SK-N-SH treated with all-trans-retinoic acid at 6 μM for 48 hours (cell line): ENCODE measurements at regions not wholly inside any gene's neighbourhood (a gene's known extent, or its start where the extent isn't known, plus 50 kb on each side); places are given as distances from the start of the nearest gene placed in this dataset.

ENCODE experiments used
- ARNTL ChIP-seq: fragments of 450-650 bp; formaldehyde crosslinking; IDR thresholded peaks from 2 replicates; pipeline ENCODE4 v1.5.0; 2020; ENCODE audit warnings: low read depth, mild to moderate bottlenecking, moderate library complexity, borderline replicate concordance
- CREB5 ChIP-seq: fragments of 250-450 bp; sonication (Bioruptor Pico); IDR thresholded peaks from 2 replicates; pipeline ENCODE4 v1.5.1; 2020; ENCODE audit warnings: low read depth, mild to moderate bottlenecking, moderate library complexity
- CSRNP3 ChIP-seq: fragments of 250-450 bp; sonication (Bioruptor Pico); IDR thresholded peaks from 2 replicates; pipeline ENCODE4 v1.5.1; 2021; ENCODE audit warnings: mild to moderate bottlenecking, moderate library complexity
- ESRRG ChIP-seq: fragments of 250-450 bp; sonication (Bioruptor Pico); IDR thresholded peaks from 2 replicates; pipeline ENCODE4 v1.6.1; 2021; ENCODE audit warnings: mild to moderate bottlenecking
- OSR1 ChIP-seq: fragments of 250-450 bp; sonication (Bioruptor Pico); IDR thresholded peaks from 2 replicates; pipeline ENCODE4 v1.8.0; 2022; ENCODE audit warnings: moderate library complexity, mild to moderate bottlenecking, inconsistent platforms
- PATZ1 ChIP-seq: fragments of 250-450 bp; sonication (Bioruptor Pico); IDR thresholded peaks from 2 replicates; pipeline ENCODE4 v1.8.0; 2020; ENCODE audit warnings: mild to moderate bottlenecking, moderate library complexity, borderline replicate concordance
- ZC3H10 ChIP-seq: fragments of 250-450 bp; sonication (Bioruptor Pico); IDR thresholded peaks from 2 replicates; pipeline ENCODE4 v1.5.1; 2021; ENCODE audit warnings: mild to moderate bottlenecking, moderate library complexity
- ZFP3 ChIP-seq: fragments of 250-450 bp; sonication (Bioruptor Pico); IDR thresholded peaks from 2 replicates; pipeline ENCODE4 v1.5.0; 2020; ENCODE audit warnings: mild to moderate bottlenecking, moderate library complexity
- ZFP30 ChIP-seq: fragments of 450-650 bp; formaldehyde crosslinking; IDR thresholded peaks from 2 replicates; pipeline ENCODE4 v1.5.0; 2022; ENCODE audit warnings: mild to moderate bottlenecking, moderate library complexity
- ZNF70 ChIP-seq: fragments of 450-650 bp; formaldehyde crosslinking; IDR thresholded peaks from 2 replicates; pipeline ENCODE4 v1.5.0; 2020; ENCODE audit warnings: mild to moderate bottlenecking, moderate library complexity
- ZNF8 ChIP-seq: fragments of 450-650 bp; formaldehyde crosslinking; IDR thresholded peaks from 2 replicates; pipeline ENCODE4 v1.5.0; 2020; ENCODE audit warnings: mild to moderate bottlenecking, moderate library complexity

- TF ChIP-seq OSR1 (CRISPR knock-in tag) (no peak), CREB5 (CRISPR knock-in tag) (no peak), ESRRG (CRISPR knock-in tag) (no peak), ZNF70 (CRISPR knock-in tag) (no peak), CSRNP3 (CRISPR knock-in tag) (no peak), PATZ1 (CRISPR knock-in tag) (no peak), ZFP30 (CRISPR knock-in tag) (no peak), ARNTL (CRISPR knock-in tag) (no peak), ZFP3 (CRISPR knock-in tag) (no peak), ZC3H10 (CRISPR knock-in tag) (no peak), ZNF8 (CRISPR knock-in tag) (no peak)
Observed at GRCh38 chr13:103810026-103810425, 743.8 kb upstream of the SLC10A2 start.
